Liver (tissue), 3 donors: ENCODE measurements at regions not wholly inside any gene's neighbourhood (a gene's known extent, or its start where the extent isn't known, plus 50 kb on each side); places are given as distances from the start of the nearest gene placed in this dataset.

Experiments
- ATF3 ChIP-seq: IDR thresholded peaks from 2 replicates; pipeline ENCODE4 v1.6.1; 2016; ENCODE audit warnings: antibody characterized with exemption
- CTCF ChIP-seq: fragments of 150-350 bp; IDR thresholded peaks from 2 replicates; pipeline ENCODE4 v1.5.1; 2017; ENCODE audit warnings: improper control_type of control experiment, low read depth, low read length; ENCODE audit not compliant: missing input control
- EGR1 ChIP-seq, 2 donors: IDR thresholded peaks; 2 replicates each; pipeline ENCODE4 v1.6.1; 2016 to 2018; ENCODE audit warnings: antibody characterized with exemption in 2 of 2, low read depth in 2 of 2
- FOXA1 ChIP-seq: IDR thresholded peaks from 2 replicates; pipeline ENCODE4 v1.6.1; 2016; ENCODE audit warnings: antibody characterized with exemption
- GABPA ChIP-seq, 2 donors: IDR thresholded peaks in 1 of 2; conservative IDR thresholded peaks in 1 of 2; 2 replicates each; pipeline ENCODE4 v1.6.1; 2016; ENCODE audit warnings: antibody characterized with exemption in 2 of 2, mild to moderate bottlenecking in 1 of 2, moderate library complexity in 1 of 2
- MAX ChIP-seq: IDR thresholded peaks from 2 replicates; pipeline ENCODE4 v1.6.1; 2016; ENCODE audit warnings: antibody characterized with exemption
- RAD21 ChIP-seq, 2 donors: IDR thresholded peaks; 2 replicates each; pipeline ENCODE4 v1.6.1; 2016; ENCODE audit warnings: antibody characterized with exemption in 2 of 2, mild to moderate bottlenecking in 2 of 2
- REST ChIP-seq: IDR thresholded peaks from 2 replicates; pipeline ENCODE4 v1.6.1; 2016; ENCODE audit warnings: antibody characterized with exemption, mild to moderate bottlenecking
- SP1 ChIP-seq: IDR thresholded peaks from 2 replicates; pipeline ENCODE4 v1.6.1; 2018; ENCODE audit warnings: antibody characterized with exemption, mild to moderate bottlenecking
- TAF1 ChIP-seq: conservative IDR thresholded peaks from 2 replicates; pipeline ENCODE4 v1.6.1; 2016; ENCODE audit warnings: antibody characterized with exemption, mild to moderate bottlenecking
- YY1 ChIP-seq: IDR thresholded peaks from 2 replicates; pipeline ENCODE4 v1.6.1; 2016; ENCODE audit warnings: antibody characterized with exemption, mild to moderate bottlenecking
- ZBTB33 ChIP-seq: IDR thresholded peaks from 2 replicates; pipeline ENCODE4 v1.6.1; 2016; ENCODE audit warnings: antibody characterized with exemption
- donor health status: healthy.
- donor health status: healthy.

- no peak for TF ChIP-seq MAX
- no peak for TF ChIP-seq CTCF
- no peak for TF ChIP-seq SP1
- TF ChIP-seq TAF1: no peak
- TF ChIP-seq EGR1 (IDR thresholded peaks at IDR 0.05; ENCODE audit: low read depth in 2 of 2): no peak
- no peak for TF ChIP-seq RAD21 (IDR thresholded peaks at IDR 0.05)
- TF ChIP-seq ZBTB33: no peak
- TF ChIP-seq ATF3: no peak
- no peak for TF ChIP-seq REST
- TF ChIP-seq FOXA1: no peak
- no peak for TF ChIP-seq GABPA (IDR thresholded peaks at IDR 0.05 in 1 of 2, conservative IDR thresholded peaks at IDR 0.05 in 1 of 2)
- TF ChIP-seq YY1: no peak
Observed at GRCh38 chr19:30884146-30884812, 465.0 kb downstream of the TSHZ3 start.
